PC-9 (cell line): ENCODE measurements at regions not wholly inside any gene's neighbourhood (a gene's known extent, or its start where the extent isn't known, plus 50 kb on each side); places are given as distances from the start of the nearest gene placed in this dataset.

Experiments used
- CTCF ChIP-seq: fragments of 200-600 bp; sonication (generic); conservative IDR thresholded peaks from 2 replicates; pipeline ENCODE4 v1.6.1; 2017; ENCODE audit warnings: mixed run types, antibody characterized with exemption, mild to moderate bottlenecking, moderate library complexity
- EZH2 ChIP-seq: fragments of 200-600 bp; sonication (generic); IDR thresholded peaks from 2 replicates; pipeline ENCODE4 v1.8.0; 2017; ENCODE audit warnings: antibody characterized with exemption, low read depth

- peak; percentile 54; the same call in 1 of the 2 replicates for TF ChIP-seq CTCF
- no peak for TF ChIP-seq EZH2
These were observed 100.7 kb downstream of the BARHL2 start for GRCh38 chr1:90616395-90616794.
